IMR-90 (cell line): ENCODE measurements at regions not wholly inside any gene's neighbourhood (a gene's known extent, or its start where the extent isn't known, plus 50 kb on each side); places are given as distances from the start of the nearest gene placed in this dataset.

ENCODE experiments used
- BHLHE40 ChIP-seq: fragments of 150-350 bp; IDR thresholded peaks from 2 replicates; pipeline ENCODE4 v1.6.1; 2016; ENCODE audit warnings: mild to moderate bottlenecking, low read depth, low read length
- CEBPB ChIP-seq: IDR thresholded peaks from 2 replicates; pipeline ENCODE4 v1.6.1; 2012; ENCODE audit warnings: low read depth, low read length, improper control_type of control experiment
- CTCF ChIP-seq: conservative IDR thresholded peaks from 2 replicates; pipeline ENCODE4 v1.5.1; 2012; ENCODE audit warnings: mild to moderate bottlenecking, low read depth, low read length, improper control_type of control experiment
- POLR2A ChIP-seq: IDR thresholded peaks from 2 replicates; pipeline ENCODE4 v1.6.1; 2012; ENCODE audit warnings: mild to moderate bottlenecking, low read depth, low read length
- RAD21 ChIP-seq: IDR thresholded peaks from 2 replicates; pipeline ENCODE4 v1.6.1; 2012; ENCODE audit warnings: low read length, improper control_type of control experiment
- RCOR1 ChIP-seq: IDR thresholded peaks from 2 replicates; pipeline ENCODE4 v1.6.1; 2012; ENCODE audit warnings: mild to moderate bottlenecking, low read length, improper control_type of control experiment; ENCODE audit not compliant: insufficient replicate concordance
- USF2 ChIP-seq: fragments of 150-350 bp; IDR thresholded peaks from 2 replicates; pipeline ENCODE4 v1.6.1; 2017; ENCODE audit warnings: mild to moderate bottlenecking, antibody characterized with exemption, low read length, low read depth

GRCh38 chr2:241974851-241975592 lies 105.5 kb downstream of the RTP5 start:
- TF ChIP-seq CTCF (no peak), POLR2A (no peak), BHLHE40 (no peak), RAD21 (no peak), CEBPB (no peak), RCOR1 (no peak), USF2 (no peak)
